ENCODE measurements at regions not wholly inside any gene's neighbourhood (a gene's known extent, or its start where the extent isn't known, plus 50 kb on each side); places are given as distances from the start of the nearest gene placed in this dataset.
"Not testable (repeated sequence)": the region's sequence is repeated elsewhere in the genome, so short reads cannot be mapped to it uniquely, and the experiment has no call there.

DNA sequence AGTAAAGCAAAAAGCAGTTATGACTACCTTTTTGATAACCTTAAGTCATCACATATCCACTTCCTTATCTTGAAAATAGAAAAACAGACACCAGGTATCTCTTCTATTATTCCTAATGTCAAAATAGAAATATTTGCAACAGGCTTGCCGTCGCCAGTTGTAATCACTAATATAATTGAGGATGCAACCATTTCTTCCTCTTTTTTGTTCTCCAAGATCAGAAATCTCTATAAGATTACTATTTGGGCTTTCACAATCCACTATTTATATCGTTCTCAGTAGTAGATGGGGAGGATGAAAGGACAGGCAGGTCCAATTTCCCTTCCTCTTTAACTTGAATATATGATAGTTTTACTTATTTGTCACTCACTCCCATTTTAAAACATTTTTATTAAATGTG lies 130.2 kb upstream of the HMGA2 start:
- no peak for DNase-seq

DNA sequence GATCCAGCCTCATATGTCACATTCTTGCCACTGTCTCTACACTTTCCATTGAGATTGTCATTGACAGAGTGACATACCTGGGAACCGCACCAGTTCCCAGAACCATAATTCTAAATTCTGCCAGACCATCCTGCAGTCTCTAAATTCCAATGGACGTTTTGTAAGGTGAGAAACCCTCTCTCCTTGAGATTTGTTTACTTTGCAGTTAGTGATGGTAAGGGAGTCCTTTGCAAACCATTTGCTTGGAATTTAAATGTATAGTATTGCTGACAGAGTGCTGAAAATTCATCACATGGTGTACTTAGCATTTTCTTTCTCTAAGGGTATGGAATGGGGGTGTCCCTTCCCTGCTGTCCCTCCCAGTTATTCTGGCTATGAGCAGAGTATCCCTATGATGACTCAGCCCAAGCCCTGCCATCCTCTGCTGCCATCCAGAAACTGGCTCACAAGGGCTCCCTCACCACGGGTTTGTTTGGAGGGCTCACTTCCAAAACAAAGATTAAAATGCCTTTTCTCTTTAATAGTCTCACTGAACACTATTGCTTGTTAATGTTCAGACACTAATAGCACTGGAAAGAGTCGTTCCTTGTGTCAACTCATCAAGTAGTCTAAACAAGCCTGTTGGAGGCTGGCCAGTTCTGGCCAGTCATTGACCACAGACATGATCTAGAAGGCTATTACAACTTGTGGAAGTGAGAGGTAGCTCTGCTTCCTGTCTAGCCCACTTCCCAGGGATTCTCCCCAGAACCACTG lies 129.0 kb upstream of the HMGA2 start:
- DNase-seq: peak; percentile 46

DNA sequence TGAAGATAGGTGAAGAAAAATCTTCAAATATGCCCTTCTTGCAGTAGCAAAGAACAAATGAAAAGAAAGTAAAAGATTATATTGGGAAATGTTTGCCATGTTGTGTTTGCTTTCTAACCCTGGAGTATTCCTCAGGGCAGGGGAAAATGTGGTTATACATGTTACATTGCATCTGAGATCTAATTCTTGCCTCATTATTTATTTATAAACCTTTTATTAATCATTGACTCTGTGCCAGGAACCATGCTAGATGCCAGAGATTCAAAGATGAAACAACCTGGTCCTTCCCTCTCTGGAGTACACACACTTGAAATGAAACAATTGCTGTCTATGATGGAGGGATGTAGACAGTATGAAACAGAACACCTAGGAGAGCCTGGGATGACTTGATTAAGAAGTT lies 128.1 kb upstream of the HMGA2 start:
- DNase-seq: no peak

DNA sequence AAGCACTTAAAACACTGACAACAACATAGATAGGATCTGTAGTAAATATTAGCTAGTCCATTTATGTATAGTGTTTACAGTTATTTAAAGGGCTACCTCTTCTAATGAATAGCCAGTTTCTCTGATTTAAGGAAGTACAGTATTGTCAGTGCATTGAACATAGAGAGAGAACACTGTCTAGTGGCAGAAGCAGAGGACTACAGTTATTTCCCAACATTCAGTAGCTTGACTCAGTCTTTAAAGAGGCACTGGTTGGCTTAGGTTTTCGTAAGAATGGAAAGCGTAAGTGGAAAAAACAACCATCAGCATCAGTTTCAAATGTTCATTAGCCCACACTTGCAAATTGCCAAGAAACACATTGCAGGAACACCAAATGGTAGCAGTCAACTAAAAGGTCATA lies 125.0 kb upstream of the HMGA2 start:
- DNase-seq: no peak

DNA sequence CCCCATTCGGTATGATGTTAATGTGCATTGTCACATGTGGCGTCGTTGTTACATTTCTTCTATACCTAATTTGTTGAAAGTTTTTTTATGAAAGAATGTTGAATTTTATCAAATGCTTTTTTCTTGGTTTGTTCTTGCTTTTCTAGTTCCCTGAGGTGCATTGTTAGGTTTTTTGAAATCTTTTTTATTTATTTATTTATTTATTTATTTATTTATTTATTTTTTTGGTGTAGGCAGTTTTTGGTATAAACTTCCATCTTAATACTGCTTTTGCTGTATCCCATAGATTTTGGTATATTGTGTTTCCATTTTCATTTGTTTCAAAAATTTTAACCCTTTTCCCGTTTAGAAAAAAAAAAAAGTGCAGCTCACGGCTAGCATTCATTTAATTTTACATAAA lies 121.1 kb upstream of the HMGA2 start:
- DNase-seq: no peak

DNA sequence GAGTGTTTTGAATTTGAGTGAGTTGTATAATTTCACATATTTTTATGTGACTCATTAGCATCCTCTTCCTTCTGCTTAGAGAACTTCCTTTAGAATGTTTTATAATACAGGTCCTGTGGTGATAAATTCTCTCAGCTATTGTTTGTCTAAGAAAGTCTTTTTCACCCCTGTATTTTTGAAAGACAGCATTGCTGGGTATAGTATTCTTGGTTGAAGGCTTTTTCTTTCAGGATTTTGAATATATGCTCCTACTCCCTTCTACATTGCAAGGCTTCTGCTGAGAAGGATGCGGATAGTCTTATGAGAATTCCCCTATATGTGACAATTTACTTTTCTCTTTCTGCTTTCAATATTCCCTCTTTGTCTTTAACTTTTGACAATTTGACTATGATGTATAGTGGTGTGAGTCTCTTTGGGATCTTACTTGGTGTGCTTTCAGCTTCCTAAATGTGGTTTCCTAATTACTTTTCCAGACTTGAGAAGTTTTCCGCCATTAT lies 118.9 kb upstream of the HMGA2 start:
- no peak for DNase-seq

DNA sequence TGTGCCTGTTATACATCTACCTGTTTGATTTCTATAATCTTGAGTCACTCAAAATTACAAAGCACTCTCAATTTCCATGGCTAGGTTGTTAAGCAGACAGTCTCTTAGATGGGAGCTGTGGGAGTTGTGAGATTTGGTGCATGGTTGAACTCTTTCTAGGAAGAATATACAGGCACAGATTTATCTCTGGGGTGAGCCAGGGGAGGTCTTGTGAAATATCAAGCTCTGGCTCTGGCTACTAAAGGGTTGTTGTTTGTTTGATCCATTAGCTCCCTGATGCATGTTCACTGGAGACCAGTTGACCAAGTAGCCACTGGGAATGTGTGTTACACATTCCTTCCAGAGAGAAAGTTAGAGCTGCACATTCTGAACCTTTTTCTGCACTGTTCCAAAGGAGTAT lies 117.2 kb upstream of the HMGA2 start:
- DNase-seq: no peak

DNA sequence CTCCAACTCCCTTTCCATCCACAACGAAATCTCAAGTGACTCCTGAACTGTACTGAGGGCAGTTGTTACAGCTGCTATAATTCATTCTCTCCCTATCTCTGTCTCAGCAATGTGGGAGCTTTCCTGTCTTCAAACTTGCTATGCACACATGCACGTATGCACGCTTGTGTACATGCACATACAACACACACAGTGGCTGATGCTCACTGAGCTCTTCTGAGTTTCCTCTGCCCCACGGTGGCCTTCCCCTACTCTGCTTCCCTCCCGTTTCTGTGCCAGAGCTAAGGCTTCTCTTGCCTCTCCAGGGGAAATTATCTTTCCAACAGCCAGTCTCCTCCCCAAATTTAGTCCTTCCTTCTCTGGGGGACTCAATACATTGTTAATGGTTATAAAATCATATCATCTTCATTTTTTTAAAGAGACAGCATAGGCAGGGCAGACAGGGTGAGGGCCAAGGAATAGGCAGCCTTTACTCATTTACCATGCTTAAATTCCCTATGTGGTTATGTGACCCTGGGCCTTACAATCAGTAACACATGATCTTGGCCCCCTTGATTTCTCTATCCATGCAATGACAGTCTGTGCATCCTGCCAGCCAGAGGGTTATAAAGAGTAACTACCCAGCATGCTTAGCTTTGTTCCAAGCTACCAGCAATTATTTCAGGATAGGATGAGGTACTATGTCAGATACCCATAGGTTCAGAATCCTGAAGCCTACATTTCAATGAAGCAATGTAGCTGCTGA lies 111.9 kb upstream of the HMGA2 start:
- DNase-seq: no peak

DNA sequence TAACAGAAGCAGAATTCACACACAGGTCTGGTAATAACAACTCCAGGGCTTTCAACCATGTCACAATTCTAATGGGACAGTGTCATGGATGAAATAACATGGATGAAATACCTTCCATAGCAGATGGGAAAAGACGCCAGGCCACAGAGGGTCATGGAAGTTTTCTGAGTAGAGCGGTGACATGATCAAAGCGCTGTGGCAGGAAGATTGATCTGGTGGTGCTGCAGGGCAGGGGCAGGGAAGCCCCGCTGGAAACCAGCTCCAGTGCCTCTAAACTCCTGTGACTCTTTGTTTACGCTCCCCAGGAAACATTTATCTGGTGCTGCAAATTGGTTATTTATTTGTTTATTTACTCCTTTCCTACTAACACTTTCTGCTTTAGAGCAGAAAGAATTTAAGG lies 108.3 kb upstream of the HMGA2 start:
- DNase-seq: no peak

DNA sequence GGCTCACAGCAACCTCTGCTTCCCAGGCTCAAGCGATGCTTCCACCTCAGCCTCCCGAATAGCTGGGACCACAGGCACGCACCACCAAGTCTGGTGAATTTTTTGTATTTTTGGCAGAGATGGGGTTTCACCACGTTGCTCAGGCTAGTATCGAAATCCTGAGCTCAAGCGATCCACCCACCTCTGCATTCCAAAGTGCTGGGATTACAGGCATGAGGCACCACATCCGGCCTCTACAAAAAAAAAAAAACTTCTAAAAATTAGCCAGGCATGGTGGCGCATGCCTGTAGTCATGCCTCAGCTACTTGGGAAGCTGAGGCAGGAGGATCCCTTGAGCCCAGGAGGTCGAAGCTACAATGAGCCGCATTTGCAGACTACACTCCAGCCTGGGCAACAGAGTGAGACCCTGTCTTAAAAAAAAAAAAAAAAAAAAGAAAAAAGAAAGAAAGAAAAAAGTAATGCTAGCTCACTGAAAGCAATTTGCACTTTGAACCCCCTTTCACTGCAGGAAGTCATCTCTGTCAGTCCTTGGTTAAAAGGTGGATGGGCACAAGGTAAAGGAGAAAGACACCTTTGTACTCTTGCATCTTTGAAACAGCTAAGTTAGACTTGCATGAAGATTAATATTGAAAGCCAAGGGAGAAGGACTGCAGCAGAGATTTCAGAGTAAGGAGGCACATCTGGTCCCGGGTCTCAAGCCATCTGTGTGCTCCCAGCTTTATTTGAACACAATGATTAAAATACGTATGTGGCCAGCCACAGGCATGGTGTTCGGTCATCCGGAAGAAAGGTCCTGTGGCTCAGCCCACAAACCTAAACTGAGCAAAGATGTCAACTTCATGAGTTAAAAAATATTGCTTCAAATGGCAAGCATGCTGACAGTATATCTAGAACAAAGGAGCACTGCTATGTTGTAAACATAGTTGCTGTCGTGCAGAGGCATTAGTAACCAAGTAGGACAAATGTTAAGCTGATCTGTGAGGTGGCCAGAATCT lies 103.8 kb upstream of the HMGA2 start:
- DNase-seq: no peak

DNA sequence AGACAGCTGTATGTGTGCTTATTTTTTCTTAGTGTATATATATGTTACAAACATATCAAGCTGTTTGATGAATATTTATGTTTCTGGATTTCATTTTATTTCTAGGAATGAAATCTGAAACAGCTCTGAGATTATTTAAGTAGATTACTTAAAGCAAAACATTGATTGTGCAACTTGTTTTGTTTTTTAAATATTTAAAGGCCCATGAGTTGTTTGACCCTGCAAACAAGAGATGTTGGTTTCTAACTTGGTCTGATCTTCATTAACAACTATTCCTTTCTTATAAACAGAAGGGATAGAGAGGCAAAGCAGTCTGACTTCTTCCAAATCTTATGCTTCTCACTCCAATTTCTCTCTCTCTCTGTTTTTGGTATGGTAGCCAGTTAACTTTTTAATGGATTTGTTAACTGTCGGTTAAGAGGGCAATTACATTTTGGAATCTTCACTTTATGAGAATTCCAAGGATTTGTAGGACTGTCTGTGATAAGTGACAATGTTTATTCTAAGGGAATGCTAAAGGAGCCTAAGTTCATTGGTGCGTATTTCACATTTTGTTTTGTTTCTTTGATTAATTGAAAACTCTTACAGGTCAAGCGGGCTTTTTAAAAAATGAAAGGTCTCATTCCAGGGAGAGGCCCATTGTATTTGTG lies 102.6 kb upstream of the HMGA2 start:
- DNase-seq: no peak

DNA sequence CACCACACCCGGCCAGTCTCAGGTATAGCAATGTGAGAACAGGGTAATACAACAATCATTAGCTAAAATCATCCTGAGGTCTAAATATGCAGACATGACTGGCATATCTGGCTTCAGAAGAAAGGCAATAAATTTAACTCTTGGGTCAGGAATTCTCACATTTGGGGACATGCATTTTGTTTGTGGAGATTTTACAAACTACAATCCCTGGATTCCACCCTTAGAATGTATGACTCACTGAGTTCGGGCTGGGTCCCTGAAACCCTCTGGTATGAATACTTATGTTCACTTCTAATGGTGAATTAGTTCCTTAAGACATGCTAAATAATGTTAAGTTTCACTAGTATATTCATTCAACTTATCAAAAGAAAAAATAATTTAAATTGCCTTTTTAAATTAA lies 98.9 kb upstream of the HMGA2 start:
- DNase-seq: no peak

DNA sequence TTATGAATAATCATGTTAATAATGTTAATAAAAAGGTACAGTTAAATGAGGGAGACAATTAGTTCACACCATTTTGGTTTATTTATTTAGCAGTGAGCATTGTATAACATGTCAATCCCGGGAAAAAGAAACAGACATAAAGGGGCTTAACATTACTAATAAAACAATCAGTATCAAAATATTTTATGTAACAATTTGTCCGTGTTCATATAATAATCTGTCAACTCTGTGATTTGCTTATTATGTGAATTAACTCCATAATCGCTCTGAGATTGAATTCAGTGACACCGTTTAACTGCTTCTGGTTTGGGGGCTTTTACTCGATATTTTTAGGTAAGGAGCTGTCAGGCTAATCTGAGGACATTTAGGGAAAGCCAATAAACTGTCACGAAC lies 95.8 kb upstream of the HMGA2 start:
- no peak for DNase-seq

DNA sequence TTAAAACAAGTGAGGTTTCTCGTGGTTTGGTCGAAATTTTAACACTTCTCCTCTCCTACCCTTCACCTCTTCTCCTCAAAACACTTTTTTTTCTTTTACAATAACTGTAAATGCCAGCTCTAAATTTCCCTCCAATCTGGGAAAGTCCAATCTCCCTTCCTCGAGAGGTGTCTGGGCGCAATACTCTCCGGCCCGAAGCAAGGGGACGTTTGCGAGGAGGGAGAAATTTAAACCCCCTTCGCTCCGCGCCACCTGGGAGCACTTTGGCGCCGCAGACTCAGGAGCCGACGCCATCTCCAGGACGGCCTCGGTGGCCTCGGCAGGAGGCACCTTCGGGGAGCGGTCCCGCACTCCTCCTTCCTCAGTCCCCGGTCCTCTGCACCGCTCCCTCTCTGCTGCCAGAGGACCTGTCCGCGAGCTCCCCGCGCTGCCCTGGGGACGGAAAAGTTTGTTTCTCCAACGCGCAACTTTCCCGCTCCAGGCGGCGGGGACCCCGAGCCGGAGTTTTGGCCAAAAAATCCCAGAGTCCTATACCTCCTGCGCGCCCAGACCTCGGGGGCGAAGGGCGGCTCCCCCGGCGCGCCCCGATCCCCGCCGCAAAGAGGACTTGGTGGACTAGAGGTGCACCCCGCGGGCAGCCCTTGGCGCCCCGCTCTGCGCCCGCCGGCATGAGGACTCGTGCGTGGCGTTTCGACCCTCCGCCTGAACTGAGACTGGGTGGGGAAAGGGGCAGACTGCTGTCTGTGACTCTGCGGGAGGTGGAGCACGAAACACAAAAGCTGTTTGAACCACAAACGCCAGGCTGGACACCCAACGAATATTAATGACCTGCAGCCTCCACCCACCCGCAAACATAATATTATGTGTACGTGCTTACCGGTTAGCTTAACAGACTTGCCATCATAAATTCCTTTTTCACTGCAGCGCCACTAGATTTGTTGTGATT lies 95.2 kb upstream of the HMGA2 start:
- peak; percentile 39 for DNase-seq

DNA sequence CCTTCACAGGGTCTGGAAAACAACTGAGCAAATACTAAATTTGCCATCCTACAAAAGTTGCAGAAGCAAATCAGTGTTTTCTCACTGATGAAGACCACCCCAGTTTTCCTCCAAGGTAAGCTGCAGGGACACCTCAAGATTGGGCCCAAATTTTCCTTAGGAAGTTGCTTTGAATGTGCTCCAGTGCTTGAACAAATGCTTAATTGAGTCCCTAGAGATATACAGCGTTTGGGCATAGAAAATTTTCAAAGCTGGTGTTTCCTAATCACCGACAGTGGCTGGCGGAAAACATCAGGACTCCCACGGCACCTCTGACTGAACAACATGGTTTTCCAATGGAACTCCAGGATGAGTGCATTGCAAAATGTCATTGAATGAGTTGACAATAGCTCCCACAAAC lies 92.5 kb upstream of the HMGA2 start:
- no peak for DNase-seq

DNA sequence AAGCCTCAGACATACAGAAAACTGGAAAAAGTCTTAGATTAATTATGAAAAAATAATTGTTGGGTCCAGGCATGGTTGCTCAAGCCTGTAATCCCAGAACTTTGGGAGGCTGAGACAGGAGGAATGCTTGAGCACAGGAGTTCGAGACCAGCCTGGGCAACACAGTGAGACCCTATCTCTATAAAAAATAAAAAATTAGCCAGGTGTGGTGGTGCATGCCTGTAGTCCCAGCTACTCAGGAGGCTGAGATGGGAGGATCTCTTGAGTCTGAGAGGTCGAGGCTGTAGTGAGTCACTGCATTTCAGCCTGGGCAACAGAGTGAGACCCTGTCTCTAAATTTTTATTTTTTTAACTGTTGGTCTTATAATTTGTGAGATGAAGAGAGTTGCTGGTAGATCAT lies 90.6 kb upstream of the HMGA2 start:
- not testable (repeated sequence) for DNase-seq

DNA sequence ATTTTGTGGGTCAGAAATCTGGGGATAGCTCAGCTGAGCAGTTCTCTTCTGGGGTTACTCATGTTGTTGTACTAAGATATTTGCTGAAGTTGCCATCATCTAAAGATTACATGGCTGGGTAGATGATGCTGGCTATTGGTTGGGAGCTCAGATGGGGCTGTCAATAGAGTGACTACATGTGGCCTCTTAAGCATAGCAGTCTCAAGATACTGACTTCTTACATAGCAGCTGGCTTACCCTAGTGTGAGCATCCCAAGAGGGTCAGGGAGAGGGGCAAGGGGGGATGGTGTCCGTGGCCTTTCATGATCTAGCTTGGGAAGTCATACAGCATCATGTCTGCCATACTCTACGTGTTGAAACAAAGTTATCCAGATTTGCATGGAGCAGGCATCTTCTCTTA lies 90.1 kb upstream of the HMGA2 start:
- DNase-seq: no peak

DNA sequence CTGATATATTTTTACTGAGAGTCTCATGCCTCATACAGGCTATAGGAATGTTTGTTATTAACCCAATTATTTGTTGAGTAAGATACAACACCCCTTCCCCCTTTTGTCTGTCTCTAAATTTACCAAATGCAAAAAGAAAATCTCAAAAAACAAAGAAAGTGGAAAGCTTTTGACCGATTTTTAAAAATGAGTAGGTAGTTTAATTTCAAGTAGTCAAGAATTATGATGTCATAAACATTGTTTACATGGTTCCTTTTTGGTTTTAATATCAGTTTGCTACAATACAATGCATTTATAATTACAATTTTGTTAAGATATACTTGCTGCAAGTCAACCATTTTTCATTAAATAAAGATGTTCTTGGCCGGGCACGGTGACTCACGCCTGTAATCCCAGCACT lies 84.7 kb upstream of the HMGA2 start:
- DNase-seq: no peak

DNA sequence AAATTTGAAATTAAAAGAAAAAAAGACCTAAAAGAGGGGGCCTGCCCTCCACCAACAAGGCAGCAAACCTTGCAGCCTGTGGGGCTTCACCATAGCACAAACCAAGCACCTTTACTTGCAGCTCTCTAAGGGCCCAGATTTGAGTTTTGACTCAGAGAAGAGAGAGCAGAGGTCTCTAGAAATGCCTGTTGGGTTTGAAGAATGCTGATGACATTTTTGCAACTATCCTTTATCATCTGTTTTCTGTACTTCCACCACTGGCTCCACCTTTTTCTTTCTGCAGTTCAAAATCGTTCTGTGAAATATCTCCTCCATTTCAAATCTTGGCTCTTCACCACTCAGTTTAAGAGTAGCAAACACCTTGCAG lies 83.8 kb upstream of the HMGA2 start:
- DNase-seq: no peak

DNA sequence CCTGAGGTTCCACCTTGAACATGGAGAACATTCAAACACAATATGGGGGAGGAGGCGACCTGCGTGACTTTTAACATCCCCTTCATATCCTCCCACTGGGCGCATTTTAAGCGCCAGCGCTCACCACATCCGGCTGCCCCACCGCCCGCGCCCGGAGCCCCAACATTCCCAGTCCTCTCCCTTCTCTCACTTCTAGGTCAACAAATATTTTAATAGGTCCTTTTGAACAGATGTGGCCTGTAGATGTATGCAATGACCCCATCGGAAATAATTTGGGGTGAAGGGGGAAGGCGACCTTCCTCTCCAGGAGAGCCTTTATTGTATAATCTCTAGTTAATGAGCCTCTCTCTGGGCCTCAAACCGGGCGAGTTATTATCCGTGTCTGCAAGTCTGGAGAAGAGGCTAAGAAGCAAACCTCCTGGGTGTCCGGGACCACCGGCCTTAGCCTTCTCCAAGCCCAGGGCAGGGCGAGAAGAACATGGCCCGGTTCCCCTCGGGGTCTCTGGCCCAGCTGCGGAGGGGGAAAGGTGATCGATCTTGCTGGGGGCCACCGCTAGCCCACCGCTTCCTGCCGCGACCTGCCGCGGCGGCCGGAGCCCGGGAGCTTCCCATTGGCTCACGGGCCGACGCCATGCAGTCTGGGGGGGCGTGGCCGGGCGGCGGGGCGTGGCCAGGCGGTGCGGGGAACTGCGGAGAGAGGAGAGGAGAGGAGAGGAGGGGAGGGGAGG lies 83.2 kb upstream of the HMGA2 start:
- peak; percentile 94 for DNase-seq

DNA sequence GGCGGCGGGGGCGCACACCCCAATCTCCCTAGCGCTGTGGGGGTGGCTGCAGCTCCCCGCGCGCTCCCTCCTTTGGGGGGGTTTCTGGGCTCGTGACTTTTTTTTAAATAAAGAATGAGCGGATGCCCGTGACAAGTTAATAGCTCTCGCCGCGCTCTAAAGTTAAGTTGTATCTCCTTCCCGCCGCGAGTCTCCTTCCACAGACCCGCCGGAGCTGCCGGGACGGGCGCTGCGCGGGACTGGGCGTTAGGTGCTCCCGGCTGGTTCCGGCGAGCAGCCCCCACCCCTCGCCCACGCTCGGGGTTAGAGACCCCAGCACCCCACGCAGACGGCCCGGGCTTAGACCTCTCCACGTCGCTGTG lies 82.6 kb upstream of the HMGA2 start:
- no peak for DNase-seq

All from femur (tissue), 1 donor.